Sigmoid colon (tissue), 3 donors: ENCODE measurements at regions not wholly inside any gene's neighbourhood (a gene's known extent, or its start where the extent isn't known, plus 50 kb on each side); places are given as distances from the start of the nearest gene placed in this dataset.

Experiments used
- CTCF ChIP-seq, 4 experiments: fragments of 450-650 bp in 3 of 4; fragments of 200-600 bp in 1 of 4; IDR thresholded peaks; one replicate each; pipeline ENCODE4 v1.5.1; 2016 to 2019; ENCODE audit warnings: antibody characterized with exemption in 4 of 4, mild to moderate bottlenecking in 3 of 4, moderate library complexity in 2 of 4
- POLR2A ChIP-seq, 2 donors: fragments of 450-650 bp; IDR thresholded peaks; one replicate each; pipeline ENCODE4 v1.6.1; 2016; ENCODE audit warnings: antibody characterized with exemption in 2 of 2, mild to moderate bottlenecking in 2 of 2, moderate library complexity in 2 of 2

- TF ChIP-seq POLR2A (IDR thresholded peaks at IDR 0.05) (no peak), CTCF (IDR thresholded peaks at IDR 0.05) (no peak)
These were observed 145.4 kb downstream of the NECTIN1 start for GRCh38 chr11:119583585-119583984.
